ENCODE measurements at regions not wholly inside any gene's neighbourhood (a gene's known extent, or its start where the extent isn't known, plus 50 kb on each side); places are given as distances from the start of the nearest gene placed in this dataset.

DNA sequence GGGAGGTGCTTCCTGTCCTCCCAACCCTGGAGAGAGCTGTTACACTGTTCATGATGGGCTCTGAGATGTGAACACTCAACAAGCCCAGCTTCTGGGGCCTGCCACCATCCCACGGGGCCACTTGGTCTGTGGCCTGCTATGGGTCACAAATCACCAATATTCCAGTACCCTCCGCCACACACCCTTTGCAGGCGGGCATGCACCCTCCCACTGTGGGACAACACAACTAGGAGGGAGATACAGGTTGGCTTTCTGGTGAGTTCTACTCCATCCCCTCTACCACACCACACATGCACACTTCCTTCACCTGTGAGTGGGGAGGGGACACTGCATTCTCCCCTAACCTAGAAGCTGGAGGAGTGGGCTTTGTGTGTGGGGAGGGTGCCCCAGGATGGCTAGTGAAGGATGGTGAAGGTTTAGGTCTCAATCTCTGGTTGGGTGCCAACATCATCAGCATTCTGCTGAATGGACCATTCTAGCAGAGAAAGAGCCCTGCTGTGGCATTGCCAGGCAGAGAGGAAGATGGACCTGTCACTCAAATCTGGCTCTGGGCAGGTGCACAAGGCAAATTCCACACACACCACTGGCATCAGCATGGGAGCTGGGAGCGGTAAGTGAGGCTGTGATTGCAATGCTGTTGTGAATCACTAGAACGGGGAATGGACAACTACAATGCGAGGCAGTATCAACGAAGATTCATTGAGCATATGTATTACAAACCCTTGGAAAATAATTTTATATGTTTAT lies 175.1 kb downstream of the THBS2 start:
- H3K36me3 Mint-ChIP-seq (ENCODE audit: low read depth), result no peaks in the 10 kb centered on the region
- H3K4me3 Mint-ChIP-seq, result no peak overlapping the region
- no peaks in the 10 kb centered on the region for H3K4me1 Mint-ChIP-seq
- peaks cover 3% of the 10 kb centered on the region for H3K9me3 Mint-ChIP-seq
- DNase-seq (ENCODE audit: low read depth, low spot score), result no peak
- H3K27ac Mint-ChIP-seq (ENCODE audit: unreplicated experiment), result no peak overlapping the region
- TF ChIP-seq, protein P1, sequence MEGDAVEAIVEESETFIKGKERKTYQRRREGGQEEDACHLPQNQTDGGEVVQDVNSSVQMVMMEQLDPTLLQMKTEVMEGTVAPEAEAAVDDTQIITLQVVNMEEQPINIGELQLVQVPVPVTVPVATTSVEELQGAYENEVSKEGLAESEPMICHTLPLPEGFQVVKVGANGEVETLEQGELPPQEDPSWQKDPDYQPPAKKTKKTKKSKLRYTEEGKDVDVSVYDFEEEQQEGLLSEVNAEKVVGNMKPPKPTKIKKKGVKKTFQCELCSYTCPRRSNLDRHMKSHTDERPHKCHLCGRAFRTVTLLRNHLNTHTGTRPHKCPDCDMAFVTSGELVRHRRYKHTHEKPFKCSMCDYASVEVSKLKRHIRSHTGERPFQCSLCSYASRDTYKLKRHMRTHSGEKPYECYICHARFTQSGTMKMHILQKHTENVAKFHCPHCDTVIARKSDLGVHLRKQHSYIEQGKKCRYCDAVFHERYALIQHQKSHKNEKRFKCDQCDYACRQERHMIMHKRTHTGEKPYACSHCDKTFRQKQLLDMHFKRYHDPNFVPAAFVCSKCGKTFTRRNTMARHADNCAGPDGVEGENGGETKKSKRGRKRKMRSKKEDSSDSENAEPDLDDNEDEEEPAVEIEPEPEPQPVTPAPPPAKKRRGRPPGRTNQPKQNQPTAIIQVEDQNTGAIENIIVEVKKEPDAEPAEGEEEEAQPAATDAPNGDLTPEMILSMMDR (conservative IDR thresholded peaks at IDR 0.05), result no peak
- no peaks in the 10 kb centered on the region for H3K27me3 Mint-ChIP-seq (ENCODE audit: low read depth)

DNA sequence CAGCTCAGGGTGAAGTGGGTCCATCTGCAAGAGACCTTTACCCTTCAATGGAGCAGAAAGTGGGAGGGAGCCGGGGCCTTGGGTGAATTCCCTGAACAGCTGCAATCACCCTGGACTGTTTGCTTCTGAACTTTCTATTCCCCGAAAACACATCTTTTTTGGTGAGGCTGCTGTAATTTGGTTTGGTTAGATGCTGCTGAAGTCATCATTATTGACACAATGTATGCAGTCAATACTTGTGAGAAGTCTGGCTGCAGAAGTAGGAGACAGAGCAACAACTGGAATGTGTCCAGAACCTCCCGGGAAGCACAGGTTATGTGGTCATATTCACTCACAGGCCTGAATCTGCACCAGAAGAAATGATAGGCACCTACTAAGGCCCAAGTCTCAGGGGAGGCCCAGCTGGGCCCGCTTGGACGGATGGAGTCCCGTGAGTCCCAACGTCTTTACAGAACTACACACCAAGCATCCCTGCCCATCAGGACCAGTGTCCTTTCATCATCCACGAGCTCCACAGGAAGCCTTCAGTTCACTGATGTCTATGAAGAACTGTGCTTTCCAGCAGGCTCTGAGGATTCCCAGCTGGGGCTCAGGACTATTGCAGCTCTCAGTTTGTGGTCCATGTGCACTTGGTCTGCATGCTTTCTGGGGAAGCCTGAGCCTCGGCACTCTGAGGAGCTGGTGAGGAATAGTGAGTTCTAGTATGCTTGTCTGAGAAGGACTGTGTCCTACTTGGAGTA lies 177.6 kb downstream of the THBS2 start:
- Mint-ChIP-seq H3K4me3 (no peak overlapping the region), H3K27ac (ENCODE audit: unreplicated experiment) (no peak overlapping the region), H3K36me3 (ENCODE audit: low read depth) (no peaks in the 10 kb centered on the region), H3K9me3 (no peaks in the 10 kb centered on the region), H3K4me1 (no peaks in the 10 kb centered on the region), H3K27me3 (ENCODE audit: low read depth) (no peaks in the 10 kb centered on the region)
- TF ChIP-seq, protein P1 (conservative IDR thresholded peaks at IDR 0.05), result no peak
- DNase-seq (ENCODE audit: low read depth, low spot score), result no peak

DNA sequence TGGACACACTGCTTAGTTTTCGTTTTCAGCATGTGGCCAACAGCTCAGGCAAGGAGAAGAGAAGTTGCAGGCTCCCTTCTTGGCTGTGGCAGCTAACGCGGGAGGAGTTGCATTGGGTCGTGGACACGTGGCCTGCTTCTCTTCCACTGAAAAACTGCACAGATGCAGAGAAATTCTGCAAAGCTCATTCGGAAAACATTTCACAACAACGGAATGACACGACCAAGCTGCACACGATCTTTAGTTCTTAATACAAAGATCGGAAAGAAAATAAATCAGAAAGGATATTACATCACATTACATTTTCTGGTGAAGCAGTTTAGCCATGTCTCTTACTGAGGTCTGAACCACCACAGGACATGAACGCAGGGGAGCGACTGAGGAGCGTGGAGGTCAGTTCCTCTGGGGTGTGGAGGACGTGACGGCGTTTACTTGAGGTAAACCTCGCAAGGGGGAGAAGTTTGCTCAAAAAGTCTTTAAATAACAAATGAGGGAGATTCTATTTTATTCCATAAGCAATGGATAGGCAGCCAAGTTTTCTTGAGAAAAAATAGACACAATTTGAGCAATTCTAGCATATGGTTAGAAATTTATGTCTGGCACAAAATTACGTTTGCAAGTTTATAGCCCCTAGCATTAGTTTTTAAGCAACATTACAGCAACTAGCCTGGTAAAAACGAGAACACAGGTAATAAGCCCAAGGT lies 178.3 kb downstream of the THBS2 start:
- no peak overlapping the region for H3K27ac Mint-ChIP-seq (ENCODE audit: unreplicated experiment)
- DNase-seq (ENCODE audit: low read depth, low spot score), result no peak
- no peak overlapping the region for H3K4me3 Mint-ChIP-seq
- no peaks in the 10 kb centered on the region for H3K36me3 Mint-ChIP-seq (ENCODE audit: low read depth)
- H3K4me1 Mint-ChIP-seq, result no peaks in the 10 kb centered on the region
- TF ChIP-seq, protein P1 (conservative IDR thresholded peaks at IDR 0.05), result no peak
- H3K9me3 Mint-ChIP-seq, result no peaks in the 10 kb centered on the region
- no peaks in the 10 kb centered on the region for H3K27me3 Mint-ChIP-seq (ENCODE audit: low read depth)

DNA sequence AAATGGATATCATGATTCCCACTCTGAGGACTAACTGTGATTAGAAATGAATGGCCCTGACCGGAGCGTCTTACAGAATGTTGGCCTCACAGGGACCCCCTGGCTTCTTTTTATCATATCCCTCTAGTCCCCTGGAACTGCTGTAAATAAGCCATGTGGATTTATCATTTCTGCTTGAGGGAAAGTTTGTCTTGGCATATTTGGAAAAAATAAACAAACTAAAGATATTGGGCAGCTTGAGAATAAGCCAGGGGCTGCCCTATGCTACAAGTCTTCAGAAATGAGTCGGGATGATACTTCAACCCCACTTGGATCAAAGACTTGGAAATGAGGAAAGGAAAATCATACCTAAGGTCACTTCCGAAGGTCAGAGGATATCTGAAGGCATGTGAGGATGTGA lies 179.1 kb downstream of the THBS2 start:
- no peaks in the 10 kb centered on the region for H3K4me1 Mint-ChIP-seq

DNA sequence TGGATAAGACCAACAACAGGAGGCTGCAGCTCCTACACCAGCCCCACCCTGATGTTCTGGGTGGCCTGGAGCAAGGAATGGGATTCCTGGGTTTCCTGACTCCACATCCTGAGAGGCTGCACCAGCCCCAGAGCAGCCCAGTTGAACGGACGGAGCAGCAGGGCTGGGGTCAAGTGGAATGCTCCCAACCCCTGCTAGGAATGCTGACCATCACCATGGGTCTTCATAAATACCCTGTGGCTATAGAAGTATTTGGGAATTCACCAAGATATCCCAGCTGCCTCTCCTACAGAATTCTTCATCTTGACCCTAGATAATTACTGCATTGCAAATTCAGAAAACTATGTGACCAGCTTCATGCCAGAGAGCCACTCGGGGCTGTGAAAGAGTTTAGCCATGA lies 180.3 kb downstream of the THBS2 start:
- Mint-ChIP-seq H3K27ac (ENCODE audit: unreplicated experiment) (no peak overlapping the region), H3K36me3 (ENCODE audit: low read depth) (no peaks in the 10 kb centered on the region), H3K9me3 (peaks cover 3% of the 10 kb centered on the region), H3K27me3 (ENCODE audit: low read depth) (no peaks in the 10 kb centered on the region), H3K4me3 (no peak overlapping the region), H3K4me1 (no peaks in the 10 kb centered on the region)
- no peak for DNase-seq (ENCODE audit: low read depth, low spot score)
- TF ChIP-seq, protein P1 (conservative IDR thresholded peaks at IDR 0.05), result no peak

More for the DNA sequence above, 179.1 kb downstream of the THBS2 start:
- Mint-ChIP-seq H3K4me3 (no peak overlapping the region), H3K9me3 (peaks cover 2% of the 10 kb centered on the region), H3K27me3 (ENCODE audit: low read depth) (no peaks in the 10 kb centered on the region), H3K36me3 (ENCODE audit: low read depth) (no peaks in the 10 kb centered on the region), H3K27ac (ENCODE audit: unreplicated experiment) (no peak overlapping the region)
- TF ChIP-seq, protein P1 (conservative IDR thresholded peaks at IDR 0.05), result no peak
- DNase-seq (ENCODE audit: low read depth, low spot score), result no peak

Data from neural crest cell (in vitro differentiated cells).